GM19099 (cell line): ENCODE measurements at regions not wholly inside any gene's neighbourhood (a gene's known extent, or its start where the extent isn't known, plus 50 kb on each side); places are given as distances from the start of the nearest gene placed in this dataset.

ENCODE experiments used
- POLR2A ChIP-seq: IDR thresholded peaks from 3 replicates; pipeline ENCODE4 v1.6.1; 2011; ENCODE audit warnings: low read depth; ENCODE audit not compliant: insufficient read length; ENCODE audit errors: extremely low read depth

DNA sequence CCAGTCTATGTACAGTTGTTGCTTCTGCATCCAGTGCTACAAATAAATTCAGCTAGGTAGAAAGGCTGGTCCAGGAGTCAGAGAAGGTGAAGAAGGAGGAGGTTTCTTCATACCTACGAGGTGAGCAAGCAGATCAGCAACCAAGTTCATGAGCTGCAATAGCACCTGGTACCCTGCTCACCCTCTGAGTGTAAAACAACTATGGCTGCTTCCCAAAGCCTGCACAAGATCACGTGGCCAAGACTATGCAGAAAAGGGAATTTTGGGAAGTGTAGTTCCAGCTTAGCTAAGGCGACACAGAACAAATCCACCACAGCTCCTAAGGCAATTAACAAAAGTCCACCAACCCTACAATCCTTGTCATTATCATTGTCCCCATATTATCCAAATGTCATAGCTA, 95.9 kb upstream of the AUTS2 start:
- no peak for TF ChIP-seq POLR2A

GRCh38 chr7:69504733-69505420, 93.4 kb upstream of the AUTS2 start:
- TF ChIP-seq POLR2A = no peak

- no peak for TF ChIP-seq POLR2A
Measured at GRCh38 chr7:69508736-69509135, 89.5 kb upstream of the AUTS2 start.

GRCh38 chr7:69510114-69510513, 88.2 kb upstream of the AUTS2 start:
- TF ChIP-seq POLR2A = no peak

GRCh38 chr7:69515495-69516212, 82.6 kb upstream of the AUTS2 start:
- TF ChIP-seq POLR2A = no peak

DNA sequence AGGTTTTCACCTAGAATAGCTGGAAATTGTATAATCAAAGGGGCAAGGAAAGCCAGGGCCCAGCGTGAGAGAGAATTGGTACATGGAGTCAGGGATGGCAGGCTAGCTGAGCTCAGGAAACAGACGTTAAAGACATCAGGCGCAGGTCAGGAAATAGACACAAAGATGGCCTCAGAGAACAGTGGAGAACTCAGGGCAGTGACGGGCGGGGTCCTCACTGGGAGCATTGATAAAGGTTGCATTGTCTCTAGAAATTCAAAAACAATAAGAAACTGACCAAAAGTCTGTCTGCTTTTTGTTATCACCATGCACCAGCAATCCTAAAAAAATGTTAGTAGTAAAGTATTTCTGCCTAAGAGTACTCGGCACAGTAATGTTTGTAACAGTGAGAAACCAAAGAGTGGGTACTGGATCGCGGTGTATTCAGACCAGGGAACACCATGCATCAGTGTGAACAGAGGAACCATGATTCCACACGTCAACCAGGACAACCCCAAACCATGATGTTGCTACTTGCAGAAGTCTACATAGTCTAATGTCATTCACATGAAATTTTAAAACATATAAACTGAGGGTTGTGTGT, 81.9 kb upstream of the AUTS2 start:
- TF ChIP-seq POLR2A = no peak

DNA sequence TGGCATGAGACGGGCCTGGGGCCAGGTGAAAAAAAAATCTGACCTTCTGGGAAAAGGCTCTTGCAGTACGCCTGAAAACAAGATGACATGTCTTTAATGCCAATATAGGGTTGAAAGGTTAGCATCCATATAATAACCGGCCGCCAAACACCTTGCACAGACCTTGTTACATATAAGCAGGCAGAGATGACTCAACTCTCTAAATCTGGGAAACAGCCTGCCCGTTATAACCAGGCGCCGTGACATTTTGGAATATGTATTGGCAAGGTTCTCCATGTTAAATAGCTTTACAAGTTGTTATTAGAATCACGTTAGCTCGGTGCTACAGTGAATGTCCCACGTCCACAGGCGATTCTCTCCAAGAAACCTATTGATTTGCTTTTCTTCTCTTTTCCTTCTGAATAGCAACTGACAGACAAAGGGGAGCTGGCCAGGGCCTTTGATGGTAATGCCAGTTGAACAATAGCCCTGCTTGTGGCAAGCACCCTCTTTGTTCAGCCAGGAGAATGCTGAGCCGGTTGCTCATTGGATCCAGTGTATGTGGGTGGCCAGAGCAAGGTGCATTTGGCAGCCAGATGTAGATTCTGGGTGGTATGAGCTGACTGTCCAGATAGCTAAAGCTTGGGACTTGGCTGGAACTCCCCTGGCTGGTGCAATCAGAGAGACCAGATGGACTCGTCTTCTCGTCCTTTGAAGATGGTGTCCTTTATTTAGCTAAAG, 80.1 kb upstream of the AUTS2 start:
- TF ChIP-seq POLR2A = no peak

DNA sequence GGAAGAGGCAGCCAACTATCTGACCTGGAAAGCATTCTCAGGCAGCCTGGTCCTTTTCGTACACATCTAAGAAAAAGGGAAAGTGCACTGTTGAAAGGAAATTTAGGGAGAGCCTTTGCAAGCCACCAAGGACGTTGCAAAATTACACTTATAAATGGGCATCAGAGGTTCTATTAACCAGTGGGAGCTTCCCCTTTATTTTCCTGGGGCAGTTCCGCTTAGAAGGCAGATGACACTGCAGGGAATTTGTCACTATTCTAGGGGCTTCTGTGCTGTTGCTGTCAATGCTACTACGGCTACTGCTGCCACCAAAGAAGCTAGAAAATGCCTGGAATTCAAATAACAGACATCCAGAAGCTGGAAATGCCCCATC, 79.6 kb upstream of the AUTS2 start:
- no peak for TF ChIP-seq POLR2A

DNA sequence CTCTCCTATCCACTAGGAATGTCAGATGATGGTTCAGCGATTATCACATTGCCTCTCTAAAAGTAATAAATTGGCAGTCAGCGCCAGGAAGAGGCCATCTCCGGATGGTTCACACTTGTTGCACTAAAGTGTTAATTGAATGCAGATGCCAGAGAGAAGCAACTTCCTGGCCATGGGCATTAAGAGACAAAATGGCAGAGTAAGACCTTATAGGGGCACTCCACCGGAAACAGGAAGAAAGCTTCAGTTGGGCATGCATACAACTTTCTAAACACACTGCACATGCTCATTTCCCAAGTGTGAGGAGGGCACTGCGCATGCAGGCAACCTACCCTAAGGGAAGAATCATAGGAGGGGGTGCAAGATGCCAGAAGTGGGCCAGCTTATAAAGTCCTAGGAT, 71.7 kb upstream of the AUTS2 start:
- no peak for TF ChIP-seq POLR2A

DNA sequence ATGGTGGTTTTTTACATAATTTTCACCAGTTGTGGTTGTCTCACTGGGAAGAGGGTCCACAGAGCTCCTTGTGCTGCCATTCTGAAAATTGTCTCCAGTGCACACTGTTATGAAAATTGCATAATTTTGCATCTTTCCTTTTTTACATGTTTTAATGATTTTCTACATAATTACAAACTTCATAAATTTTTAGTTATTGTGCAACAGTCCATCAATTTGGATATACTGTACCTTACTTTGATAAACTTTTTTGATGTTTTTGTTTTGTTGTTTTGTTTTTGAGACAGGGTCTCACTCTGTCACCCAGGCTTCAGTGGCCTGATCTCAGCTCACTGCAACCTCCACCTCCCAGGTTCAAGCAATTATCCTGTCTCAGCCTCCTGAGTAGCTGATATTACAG, 70.6 kb upstream of the AUTS2 start:
- TF ChIP-seq POLR2A = no peak

DNA sequence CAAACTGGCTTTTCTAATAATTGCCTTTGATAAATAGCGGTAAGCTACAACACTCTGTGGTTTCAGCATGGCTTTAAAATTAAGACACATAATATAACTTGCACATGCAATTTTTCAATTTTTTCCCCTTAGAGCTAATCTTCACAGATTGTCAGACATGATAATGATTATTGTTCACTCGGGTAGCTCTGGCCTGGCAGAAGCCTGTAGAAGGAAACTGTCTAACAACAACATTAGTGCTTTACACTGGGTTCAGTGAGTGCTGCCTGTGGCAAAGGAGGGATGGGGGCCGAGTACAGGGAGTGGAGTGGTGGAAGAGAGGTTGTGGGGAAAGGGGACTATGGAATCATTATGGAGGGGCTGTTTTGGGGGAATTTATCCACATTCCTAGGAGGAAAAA, 67.2 kb upstream of the AUTS2 start:
- TF ChIP-seq POLR2A = no peak

- no peak for TF ChIP-seq POLR2A
Measured at GRCh38 chr7:69534461-69535041, 63.7 kb upstream of the AUTS2 start.

DNA sequence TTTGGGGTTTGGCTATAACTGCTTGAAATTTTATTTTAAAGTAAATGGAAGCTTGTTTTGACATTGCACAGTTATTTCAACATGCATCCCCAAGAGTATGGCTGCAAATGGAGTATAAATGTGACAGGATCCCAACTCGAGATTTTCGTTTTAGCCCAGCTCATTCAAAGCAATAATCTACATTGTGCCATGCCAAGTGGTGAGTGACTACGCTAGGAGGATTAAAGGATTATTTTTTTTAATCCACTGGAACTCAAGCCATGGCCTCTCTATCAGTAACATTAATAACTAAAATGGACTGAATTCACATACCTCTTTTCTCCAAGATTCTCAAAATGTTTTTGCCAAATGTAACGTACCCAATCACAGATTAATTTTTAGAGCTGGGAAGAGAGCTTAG, 60.6 kb upstream of the AUTS2 start:
- no peak for TF ChIP-seq POLR2A

GRCh38 chr7:69539531-69539930, 58.7 kb upstream of the AUTS2 start:
- no peak for TF ChIP-seq POLR2A

- no peak for TF ChIP-seq POLR2A
Measured at GRCh38 chr7:69540287-69540686, 58.0 kb upstream of the AUTS2 start.
